Upper lobe of left lung (tissue), 4 donors: ENCODE measurements at regions not wholly inside any gene's neighbourhood (a gene's known extent, or its start where the extent isn't known, plus 50 kb on each side); places are given as distances from the start of the nearest gene placed in this dataset.

ENCODE experiments used
- POLR2A ChIP-seq, 4 donors: fragments of 450-650 bp; IDR thresholded peaks; one replicate each; pipeline ENCODE4 v1.5.1; 2016 to 2017; ENCODE audit warnings: antibody characterized with exemption in 4 of 4, mild to moderate bottlenecking in 2 of 4
- POLR2AphosphoS5 ChIP-seq, 2 donors: sonication (generic); formaldehyde crosslinking; IDR thresholded peaks; one replicate each; pipeline ENCODE4 v1.5.1; 2017; ENCODE audit warnings: antibody characterized with exemption in 2 of 2
- TF ChIP-seq, protein P1 (sequence below), 6 experiments: fragments of 450-650 bp in 4 of 6; fragments of 200-600 bp in 2 of 6; sonication (generic) in 2 of 6; IDR thresholded peaks; one replicate each; pipeline ENCODE4 v1.5.1; 2016 to 2019; ENCODE audit warnings: antibody characterized with exemption in 6 of 6

DNA sequence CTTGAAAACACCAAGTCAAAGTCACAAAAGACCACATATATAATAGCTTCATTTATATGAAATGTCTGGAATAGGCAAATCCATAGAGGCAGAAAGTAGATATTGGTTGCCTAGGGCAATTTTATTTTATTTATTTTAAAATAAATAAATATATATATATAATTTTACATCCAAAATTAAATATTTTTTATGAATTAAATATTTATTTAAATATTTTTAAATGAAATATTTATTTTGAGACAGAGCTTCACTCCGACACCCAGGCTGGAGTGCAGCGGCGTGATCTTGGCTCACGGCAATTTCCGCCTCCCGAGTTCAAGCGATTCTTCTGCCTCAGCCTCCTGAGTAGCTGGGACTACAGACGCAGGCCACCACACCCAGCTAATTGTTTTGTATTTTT lies 58.9 kb upstream of the ATG10 start:
- TF ChIP-seq, protein P1, sequence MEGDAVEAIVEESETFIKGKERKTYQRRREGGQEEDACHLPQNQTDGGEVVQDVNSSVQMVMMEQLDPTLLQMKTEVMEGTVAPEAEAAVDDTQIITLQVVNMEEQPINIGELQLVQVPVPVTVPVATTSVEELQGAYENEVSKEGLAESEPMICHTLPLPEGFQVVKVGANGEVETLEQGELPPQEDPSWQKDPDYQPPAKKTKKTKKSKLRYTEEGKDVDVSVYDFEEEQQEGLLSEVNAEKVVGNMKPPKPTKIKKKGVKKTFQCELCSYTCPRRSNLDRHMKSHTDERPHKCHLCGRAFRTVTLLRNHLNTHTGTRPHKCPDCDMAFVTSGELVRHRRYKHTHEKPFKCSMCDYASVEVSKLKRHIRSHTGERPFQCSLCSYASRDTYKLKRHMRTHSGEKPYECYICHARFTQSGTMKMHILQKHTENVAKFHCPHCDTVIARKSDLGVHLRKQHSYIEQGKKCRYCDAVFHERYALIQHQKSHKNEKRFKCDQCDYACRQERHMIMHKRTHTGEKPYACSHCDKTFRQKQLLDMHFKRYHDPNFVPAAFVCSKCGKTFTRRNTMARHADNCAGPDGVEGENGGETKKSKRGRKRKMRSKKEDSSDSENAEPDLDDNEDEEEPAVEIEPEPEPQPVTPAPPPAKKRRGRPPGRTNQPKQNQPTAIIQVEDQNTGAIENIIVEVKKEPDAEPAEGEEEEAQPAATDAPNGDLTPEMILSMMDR (IDR thresholded peaks at IDR 0.05): no peak
- TF ChIP-seq POLR2A (IDR thresholded peaks at IDR 0.05) (no peak), POLR2AphosphoS5 (IDR thresholded peaks at IDR 0.05) (no peak)
